NCI-H2227 treated with DMSO at 0.1 percent for 48 hours (cell line): ENCODE measurements at regions not wholly inside any gene's neighbourhood (a gene's known extent, or its start where the extent isn't known, plus 50 kb on each side); places are given as distances from the start of the nearest gene placed in this dataset.

Experiments
- DNase-seq: peaks from one replicate; lab custom pipeline; 2025; lab: John Stamatoyannopoulos, UW

- no peak for DNase-seq
Measured at GRCh38 chr15:96011136-96011535, 319.4 kb upstream of the NR2F2 start.

- no peak for DNase-seq
Measured at GRCh38 chr15:96014939-96015338, 315.6 kb upstream of the NR2F2 start.

GRCh38 chr15:96019114-96019513, 311.4 kb upstream of the NR2F2 start:
- no peak for DNase-seq

- DNase-seq: no peak
Measured at GRCh38 chr15:96020133-96020532, 310.4 kb upstream of the NR2F2 start.

GRCh38 chr15:96020797-96021196, 309.7 kb upstream of the NR2F2 start:
- no peak for DNase-seq

DNA sequence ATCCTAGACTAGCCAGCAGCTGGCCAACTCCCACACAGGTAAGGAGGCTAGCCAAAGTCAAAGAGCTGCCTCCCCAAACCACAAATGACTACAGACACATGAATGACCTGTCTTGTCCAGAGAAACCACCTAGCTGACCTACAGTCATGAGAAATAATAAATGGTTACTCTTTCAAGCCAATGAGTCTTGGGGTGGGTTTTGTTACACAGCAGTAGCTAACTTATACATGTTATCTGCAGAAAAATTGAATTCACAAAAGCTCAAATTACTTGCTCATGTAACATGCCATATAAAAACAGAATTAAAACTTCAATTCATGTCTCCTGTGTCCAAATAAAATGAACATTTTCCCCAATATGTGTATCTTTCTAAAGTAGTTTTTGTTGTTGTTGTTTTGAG, 307.4 kb upstream of the NR2F2 start:
- DNase-seq: no peak

- no peak for DNase-seq
Measured at GRCh38 chr15:96027501-96027900, 303.0 kb upstream of the NR2F2 start.

DNA sequence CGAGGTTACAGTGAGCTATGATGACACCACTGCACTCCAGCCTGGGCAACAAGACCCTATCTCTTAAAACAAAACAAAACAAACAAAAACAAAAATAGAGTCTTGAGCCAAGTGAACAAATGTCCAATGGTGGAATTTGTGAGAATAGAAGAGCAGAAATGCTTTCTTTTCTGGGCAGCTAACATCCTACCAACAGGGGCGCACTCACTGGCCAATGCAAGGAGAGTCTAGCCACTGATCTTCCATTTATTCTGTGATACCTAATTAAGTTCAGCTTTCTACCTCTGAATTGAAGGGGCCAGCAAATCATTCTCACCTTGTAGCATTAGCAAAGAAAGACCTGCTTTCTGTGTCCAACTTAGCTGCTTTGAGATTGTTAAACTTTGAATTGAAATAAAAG, 301.9 kb upstream of the NR2F2 start:
- no peak for DNase-seq

GRCh38 chr15:96029172-96029571, 301.3 kb upstream of the NR2F2 start:
- DNase-seq: no peak

DNA sequence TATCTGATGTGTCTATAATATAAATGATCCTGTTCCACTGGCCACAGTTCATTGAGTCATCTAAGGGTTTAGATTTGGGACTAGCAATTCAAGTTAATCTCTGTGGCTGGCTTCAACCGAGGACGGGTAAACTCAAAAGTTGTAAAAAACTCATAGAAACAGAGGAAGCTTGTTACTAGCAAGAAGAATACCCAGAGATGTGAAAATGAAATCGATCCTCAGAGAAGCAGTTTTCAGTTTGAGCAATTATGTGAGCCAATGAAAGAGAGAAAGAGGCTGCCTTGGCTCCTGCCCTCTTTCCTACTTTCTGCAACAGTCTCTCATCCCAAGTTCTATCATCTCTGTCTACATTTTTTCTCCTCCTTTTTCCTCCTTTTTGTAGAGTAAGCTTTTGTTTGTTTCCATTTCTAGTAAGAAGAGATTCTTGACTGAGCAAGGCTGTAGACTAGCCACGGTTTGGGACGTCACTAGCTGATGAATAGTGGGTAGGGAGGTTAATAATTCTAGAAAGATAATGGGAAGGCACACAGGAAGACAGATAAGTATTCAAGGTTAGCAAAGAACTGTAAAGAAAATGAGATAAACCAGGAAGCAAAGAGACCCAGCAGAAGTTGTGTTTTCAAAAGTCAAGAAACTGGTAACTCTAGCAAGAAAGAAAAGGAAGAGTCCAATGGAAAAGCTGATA, 298.9 kb upstream of the NR2F2 start:
- no peak for DNase-seq

GRCh38 chr15:96035091-96035490, 295.4 kb upstream of the NR2F2 start:
- no peak for DNase-seq

GRCh38 chr15:96035635-96036034, 294.9 kb upstream of the NR2F2 start:
- DNase-seq: no peak

- DNase-seq: no peak
Measured at GRCh38 chr15:96037584-96037983, 292.9 kb upstream of the NR2F2 start.

- DNase-seq: no peak
Measured at GRCh38 chr15:96038131-96038530, 292.4 kb upstream of the NR2F2 start.

DNA sequence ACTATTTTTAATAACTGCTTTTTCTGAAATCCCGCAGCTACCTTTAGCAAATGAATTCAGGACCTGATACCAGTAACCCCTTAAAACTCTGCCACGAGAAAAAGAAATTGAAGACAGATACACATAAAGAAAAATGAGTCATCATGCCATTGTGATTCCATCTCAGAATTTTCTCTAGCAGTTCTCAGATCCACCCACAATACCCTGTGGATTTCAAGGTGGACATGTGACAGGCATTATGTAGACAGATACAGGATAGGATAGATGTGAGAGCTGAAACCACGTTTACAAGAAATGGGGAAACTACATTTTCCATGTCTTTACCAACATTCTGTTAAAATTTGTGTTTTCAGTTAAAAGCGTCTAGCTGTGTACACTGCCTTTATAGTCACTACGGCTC, 291.9 kb upstream of the NR2F2 start:
- no peak for DNase-seq

GRCh38 chr15:96041982-96042733, 288.3 kb upstream of the NR2F2 start:
- no peak for DNase-seq

DNA sequence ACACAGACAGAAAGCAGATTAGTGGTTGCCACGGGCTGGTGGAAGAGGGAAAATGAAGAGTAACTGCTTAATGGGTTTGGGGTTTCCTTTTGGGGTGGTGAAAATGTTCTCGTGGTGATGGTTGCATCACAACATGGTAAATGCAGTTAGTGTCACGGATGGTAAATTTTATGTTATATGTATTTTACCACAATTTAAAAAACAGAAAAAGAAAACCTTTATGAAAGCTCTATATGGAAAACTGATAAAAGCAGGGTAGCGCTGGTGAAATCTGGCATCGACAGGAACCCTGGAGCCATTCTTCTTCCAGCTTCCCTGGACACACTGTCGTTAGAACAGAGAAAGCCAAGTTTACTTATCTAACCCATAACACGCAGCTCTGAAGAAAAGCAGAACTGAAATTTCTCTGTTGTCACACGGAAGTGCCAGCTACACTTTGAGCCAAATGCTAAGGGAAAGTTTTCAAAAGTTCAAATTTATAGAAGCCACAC, 287.7 kb upstream of the NR2F2 start:
- DNase-seq: no peak

DNA sequence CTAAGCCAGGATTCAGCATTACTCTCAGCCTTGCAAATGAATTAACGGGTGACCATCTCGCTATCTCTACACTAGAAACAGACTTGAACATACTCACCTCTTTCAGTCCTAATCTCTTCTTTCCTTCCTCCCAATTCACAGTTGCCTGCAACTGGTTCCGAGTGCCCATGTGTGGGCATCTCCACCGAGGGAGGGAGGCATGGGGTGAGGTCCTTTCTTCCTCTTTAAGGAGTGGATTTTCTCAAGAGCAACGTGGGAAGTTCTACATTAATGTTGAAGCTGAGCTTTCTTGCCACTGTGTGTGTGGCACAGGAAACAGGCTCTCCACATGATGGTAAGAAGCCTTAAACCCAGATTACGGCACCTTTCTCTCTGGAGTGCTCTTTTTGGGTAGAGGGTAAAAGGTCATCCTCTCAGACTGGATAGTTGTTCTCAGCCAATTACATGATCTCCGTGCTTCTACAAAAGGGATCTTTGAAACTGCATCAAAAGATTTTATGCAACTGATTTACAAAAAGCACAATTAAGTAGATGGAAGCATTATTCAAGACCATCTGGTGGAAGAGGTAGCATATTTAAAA, 286.8 kb upstream of the NR2F2 start:
- no peak for DNase-seq

DNA sequence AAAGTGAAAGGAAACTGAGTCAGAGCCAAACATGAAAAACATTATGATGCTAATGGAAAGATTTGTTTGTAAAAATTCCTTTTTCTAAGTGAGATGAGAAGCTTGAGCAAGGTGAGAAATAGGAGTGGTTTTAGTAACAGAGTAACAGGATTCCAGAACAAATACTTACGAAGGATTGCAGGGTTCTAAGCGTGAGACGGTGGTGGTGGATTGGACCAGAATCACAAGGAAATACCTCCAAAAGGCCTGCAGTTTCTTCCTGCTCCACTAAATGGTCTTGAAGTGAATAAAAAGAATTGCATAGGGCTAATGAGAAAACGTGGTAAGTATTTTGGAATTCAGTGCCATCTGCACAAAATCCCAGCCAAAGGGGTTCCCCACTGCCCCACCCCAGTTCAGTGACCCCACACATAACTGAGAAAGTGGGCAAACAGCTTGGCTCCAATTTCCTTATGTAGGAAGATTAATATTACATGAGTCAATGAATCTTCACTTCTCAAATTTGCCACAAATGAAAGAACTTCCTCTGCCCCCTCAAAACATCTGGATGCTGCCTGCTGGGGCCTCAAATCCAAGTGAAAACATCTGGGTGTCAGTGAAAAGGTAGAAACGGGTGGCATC, 283.8 kb upstream of the NR2F2 start:
- no peak for DNase-seq

GRCh38 chr15:96047255-96047931, 283.1 kb upstream of the NR2F2 start:
- no peak for DNase-seq

GRCh38 chr15:96049323-96049722, 281.2 kb upstream of the NR2F2 start:
- DNase-seq: no peak

DNA sequence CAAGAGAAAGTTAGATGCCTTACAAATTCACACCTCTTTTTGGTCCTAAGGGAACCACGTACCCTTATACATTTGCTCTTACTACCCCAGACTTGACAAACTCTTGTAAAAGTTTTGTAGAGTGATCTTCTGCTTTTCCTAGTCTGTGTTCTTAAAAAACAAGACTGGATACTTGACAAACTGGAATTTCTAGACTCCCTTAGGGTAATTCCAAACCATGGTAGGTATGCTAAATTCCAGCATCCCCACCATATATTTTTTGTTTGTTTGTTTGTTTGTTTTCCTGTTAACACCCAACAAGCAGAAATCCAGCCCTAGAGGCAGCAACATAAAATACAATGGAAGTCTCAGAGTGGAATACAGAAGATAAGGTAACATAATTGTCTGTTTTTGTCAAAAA, 280.7 kb upstream of the NR2F2 start:
- no peak for DNase-seq
